Osteoblast (primary cell): ENCODE measurements at regions not wholly inside any gene's neighbourhood (a gene's known extent, or its start where the extent isn't known, plus 50 kb on each side); places are given as distances from the start of the nearest gene placed in this dataset.

Experiments
- DNase-seq: peaks from one replicate; pipeline ENCODE4 v3.0.0; 2011; ENCODE audit warnings: low spot score, mixed read lengths; ENCODE audit not compliant: insufficient read length; ENCODE audit errors: missing footprints
- H2AFZ ChIP-seq: 2 replicates; pipeline ENCODE4 v1.6.0; 2011; ENCODE audit warnings: mild to moderate bottlenecking, low read length
- H3K27ac ChIP-seq: 2 replicates; pipeline ENCODE4 v1.5.1; 2011; ENCODE audit warnings: mild to moderate bottlenecking, low read depth, low read length, moderate library complexity
- H3K27me3 ChIP-seq: 2 replicates; pipeline ENCODE4 v1.6.0; 2012; ENCODE audit warnings: mild to moderate bottlenecking, control low read depth, inconsistent platforms, low read length, moderate library complexity; ENCODE audit not compliant: insufficient read depth
- H3K36me3 ChIP-seq: 2 replicates; pipeline ENCODE4 v1.5.1; 2011; ENCODE audit warnings: mild to moderate bottlenecking, low read length, control low read depth, moderate library complexity; ENCODE audit not compliant: insufficient read depth
- H3K4me1 ChIP-seq: 2 replicates; pipeline ENCODE4 v1.5.1; 2011; ENCODE audit warnings: mild to moderate bottlenecking, low read length, control low read depth, moderate library complexity; ENCODE audit not compliant: insufficient read depth
- H3K4me2 ChIP-seq: 2 replicates; pipeline ENCODE4 v1.6.0; 2011; ENCODE audit warnings: mild to moderate bottlenecking, low read length; ENCODE audit not compliant: insufficient read depth
- H3K4me3 ChIP-seq: fragments of 200-600 bp; sonication (generic); 3 replicates; pipeline ENCODE4 v1.5.1; 2012; ENCODE audit warnings: mild to moderate bottlenecking, low read length, inconsistent platforms; ENCODE audit not compliant: insufficient read depth
- H3K79me2 ChIP-seq: 2 replicates; pipeline ENCODE4 v1.6.0; 2012; ENCODE audit warnings: mild to moderate bottlenecking, low read length, control low read depth, inconsistent platforms; ENCODE audit not compliant: insufficient read depth
- H3K9me3 ChIP-seq: 2 replicates; pipeline ENCODE4 v1.5.1; 2011; ENCODE audit warnings: low read depth, low read length, control low read depth
- H4K20me1 ChIP-seq: 2 replicates; pipeline ENCODE4 v1.6.0; 2012; ENCODE audit warnings: mild to moderate bottlenecking, low read length, control low read depth; ENCODE audit not compliant: insufficient read depth
- TF ChIP-seq, protein P1 (sequence below): IDR thresholded peaks from 2 replicates; pipeline ENCODE4 v1.5.1; 2011; ENCODE audit warnings: mild to moderate bottlenecking, low read depth, low read length, moderate library complexity; ENCODE audit errors: extremely low read depth

DNA sequence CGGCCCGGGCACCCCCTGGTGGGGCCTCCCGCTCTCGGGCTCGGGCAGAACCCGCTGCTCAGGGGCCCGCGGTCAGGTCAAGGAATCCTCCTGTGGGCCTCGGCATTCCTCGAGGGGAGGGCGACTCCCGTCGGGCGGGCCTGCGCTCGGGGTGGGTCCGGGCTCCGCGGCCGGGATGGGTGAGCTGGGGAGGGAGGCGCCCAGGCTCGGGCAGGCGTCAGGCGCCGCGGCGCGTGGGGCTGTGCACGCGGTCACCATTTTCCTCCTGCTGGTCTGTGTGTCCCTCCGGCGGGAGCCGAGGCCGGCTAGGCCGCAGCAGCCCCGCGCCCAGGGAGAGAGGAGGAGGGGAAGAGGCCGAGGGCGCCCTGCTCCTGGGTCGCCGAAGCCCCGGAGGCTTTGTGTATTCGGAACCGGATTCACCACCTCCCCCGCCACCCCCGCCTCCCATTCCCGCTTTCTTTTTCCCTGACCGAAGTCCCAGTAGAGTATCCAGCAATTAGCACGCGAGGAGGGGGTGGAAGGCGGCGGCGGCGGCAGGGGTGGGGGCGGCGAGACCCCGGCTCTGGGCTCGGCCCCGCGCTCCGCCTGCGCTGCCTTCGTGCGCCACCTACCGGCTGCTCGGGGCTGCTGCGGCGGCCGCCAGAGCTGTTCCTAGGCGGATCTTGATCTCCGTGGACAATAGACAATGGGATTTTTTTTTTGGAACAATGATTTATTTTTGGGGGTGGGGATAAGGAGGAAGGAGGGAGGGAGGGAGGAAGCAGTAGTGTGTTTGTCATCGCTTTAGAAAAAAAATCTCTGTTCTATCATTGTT, 99.0 kb upstream of the MAML3 start:
- no peaks in the 10 kb centered on the region for H3K9me3 ChIP-seq
- H3K4me1 ChIP-seq: peaks cover 40% of the 10 kb centered on the region
- DNase-seq: peak; percentile 94

DNA sequence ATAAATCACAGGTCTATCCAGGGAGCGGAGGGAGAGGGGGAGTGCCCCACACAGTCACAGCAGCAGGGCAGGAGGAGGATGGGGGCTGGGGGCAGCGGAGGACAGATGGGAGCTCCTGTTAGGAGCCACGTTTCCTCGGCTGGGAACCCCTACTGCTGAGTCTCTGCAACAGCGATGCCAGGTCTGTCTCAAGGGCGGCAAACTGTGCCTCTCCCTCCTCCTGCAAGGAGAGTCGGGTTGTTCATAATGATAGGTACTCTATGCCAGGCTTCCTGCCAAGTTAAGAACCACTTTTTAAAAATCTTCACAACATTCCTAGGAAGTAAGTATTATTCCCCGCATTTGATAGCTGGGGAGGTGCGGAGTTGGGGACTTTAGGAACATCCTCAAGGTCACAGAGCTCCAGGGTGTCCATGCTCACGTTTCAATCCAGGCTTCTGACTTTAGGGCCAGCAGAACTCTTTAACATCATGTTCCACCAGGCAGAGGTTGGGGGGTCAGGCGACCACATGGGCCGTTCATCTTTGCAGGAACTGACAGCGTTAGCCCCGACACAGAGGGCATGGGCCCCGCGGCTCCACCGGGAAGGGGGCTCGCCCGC, 98.3 kb upstream of the MAML3 start:
- TF ChIP-seq, protein P1, sequence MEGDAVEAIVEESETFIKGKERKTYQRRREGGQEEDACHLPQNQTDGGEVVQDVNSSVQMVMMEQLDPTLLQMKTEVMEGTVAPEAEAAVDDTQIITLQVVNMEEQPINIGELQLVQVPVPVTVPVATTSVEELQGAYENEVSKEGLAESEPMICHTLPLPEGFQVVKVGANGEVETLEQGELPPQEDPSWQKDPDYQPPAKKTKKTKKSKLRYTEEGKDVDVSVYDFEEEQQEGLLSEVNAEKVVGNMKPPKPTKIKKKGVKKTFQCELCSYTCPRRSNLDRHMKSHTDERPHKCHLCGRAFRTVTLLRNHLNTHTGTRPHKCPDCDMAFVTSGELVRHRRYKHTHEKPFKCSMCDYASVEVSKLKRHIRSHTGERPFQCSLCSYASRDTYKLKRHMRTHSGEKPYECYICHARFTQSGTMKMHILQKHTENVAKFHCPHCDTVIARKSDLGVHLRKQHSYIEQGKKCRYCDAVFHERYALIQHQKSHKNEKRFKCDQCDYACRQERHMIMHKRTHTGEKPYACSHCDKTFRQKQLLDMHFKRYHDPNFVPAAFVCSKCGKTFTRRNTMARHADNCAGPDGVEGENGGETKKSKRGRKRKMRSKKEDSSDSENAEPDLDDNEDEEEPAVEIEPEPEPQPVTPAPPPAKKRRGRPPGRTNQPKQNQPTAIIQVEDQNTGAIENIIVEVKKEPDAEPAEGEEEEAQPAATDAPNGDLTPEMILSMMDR: no peak
- Histone ChIP-seq H3K4me1 (peaks cover 33% of the 10 kb centered on the region), H3K27ac (peak overlapping the region; percentile 43)

More for the DNA sequence above, 99.0 kb upstream of the MAML3 start:
- Histone ChIP-seq H2AFZ (peak overlapping the region; percentile 73), H4K20me1 (no peaks in the 10 kb centered on the region), H3K4me2 (peak overlapping the region; percentile 70), H3K27ac (peak overlapping the region; percentile 43), H3K4me3 (peak overlapping the region; percentile 71), H3K27me3 (no peaks in the 10 kb centered on the region), H3K79me2 (no peaks in the 10 kb centered on the region), H3K36me3 (no peaks in the 10 kb centered on the region)
- TF ChIP-seq, protein P1: peak; percentile 69

DNA sequence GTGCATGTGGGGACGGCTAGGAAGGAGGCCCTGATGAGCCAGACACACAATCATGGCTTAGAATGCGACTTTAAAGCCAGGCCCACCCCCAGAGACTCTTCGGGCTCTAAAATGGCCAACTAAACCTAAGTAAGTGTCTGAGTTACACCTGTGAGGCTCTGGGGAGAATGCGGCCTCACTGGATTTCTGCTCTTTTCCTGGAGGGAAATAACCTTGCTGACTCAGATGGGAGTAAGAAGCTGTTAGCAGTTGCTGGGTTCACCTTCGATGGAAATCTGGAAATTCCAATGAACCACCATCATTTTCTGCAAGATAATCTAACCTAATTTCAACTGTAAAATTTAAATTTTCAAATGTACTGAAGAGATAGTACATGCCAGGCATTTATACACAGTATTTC, 97.6 kb upstream of the MAML3 start:
- peaks cover 26% of the 10 kb centered on the region for H3K4me1 ChIP-seq
- DNase-seq: no peak
- no peaks in the 10 kb centered on the region for H3K79me2 ChIP-seq
- no peak overlapping the region for H3K4me2 ChIP-seq
- H3K27ac ChIP-seq: no peak overlapping the region
- no peak overlapping the region for H3K4me3 ChIP-seq
- H3K36me3 ChIP-seq: no peaks in the 10 kb centered on the region
- H4K20me1 ChIP-seq: no peaks in the 10 kb centered on the region
- TF ChIP-seq, protein P1: no peak
- H3K9me3 ChIP-seq: no peaks in the 10 kb centered on the region
- no peak overlapping the region for H2AFZ ChIP-seq
- no peaks in the 10 kb centered on the region for H3K27me3 ChIP-seq

More for the DNA sequence above, 98.3 kb upstream of the MAML3 start:
- Histone ChIP-seq H3K9me3 (no peaks in the 10 kb centered on the region), H3K79me2 (no peaks in the 10 kb centered on the region), H3K27me3 (no peaks in the 10 kb centered on the region), H3K4me3 (peak overlapping the region; percentile 71), H2AFZ (peak overlapping the region; percentile 73), H3K36me3 (no peaks in the 10 kb centered on the region), H4K20me1 (no peaks in the 10 kb centered on the region), H3K4me2 (peak overlapping the region; percentile 70)
- peak; percentile 73 for DNase-seq

DNA sequence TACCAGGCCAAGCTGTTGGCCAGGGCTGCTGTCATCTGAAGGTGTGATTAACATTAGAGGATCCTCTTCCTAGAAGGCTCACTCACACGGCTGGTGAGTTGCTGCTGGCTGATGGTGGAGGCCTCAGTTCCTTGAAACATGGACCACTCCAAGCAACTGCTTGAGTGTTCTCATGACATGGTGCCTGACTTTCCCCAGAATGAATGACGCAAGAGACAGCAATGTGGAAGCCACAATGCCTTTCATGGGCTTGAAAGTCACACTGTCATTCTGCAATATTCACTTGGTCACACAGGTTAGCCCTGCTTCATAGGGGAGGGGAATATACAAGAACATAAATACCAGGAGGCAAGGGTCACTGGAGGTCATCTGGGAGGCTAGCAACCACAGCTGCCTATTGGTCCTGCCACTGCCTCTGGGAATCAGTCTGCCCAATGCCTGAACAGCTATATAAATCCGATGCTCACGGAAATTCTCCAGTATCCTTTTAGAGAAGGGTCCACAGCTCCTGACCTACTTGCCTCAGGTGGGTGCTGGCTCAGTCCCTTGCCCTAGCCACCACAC, 97.1 kb upstream of the MAML3 start:
- peaks cover 21% of the 10 kb centered on the region for H3K4me1 ChIP-seq
- H2AFZ ChIP-seq: no peak overlapping the region
- no peak overlapping the region for H3K4me2 ChIP-seq
- no peaks in the 10 kb centered on the region for H3K27me3 ChIP-seq
- H3K36me3 ChIP-seq: no peaks in the 10 kb centered on the region
- no peak overlapping the region for H3K4me3 ChIP-seq
- H3K27ac ChIP-seq: no peak overlapping the region
- TF ChIP-seq, protein P1: no peak
- no peaks in the 10 kb centered on the region for H3K79me2 ChIP-seq
- no peaks in the 10 kb centered on the region for H4K20me1 ChIP-seq
- H3K9me3 ChIP-seq: no peaks in the 10 kb centered on the region
- DNase-seq: no peak
